ENCODE measurements at regions not wholly inside any gene's neighbourhood (a gene's known extent, or its start where the extent isn't known, plus 50 kb on each side); places are given as distances from the start of the nearest gene placed in this dataset.
"Not testable (repeated sequence)": the region's sequence is repeated elsewhere in the genome, so short reads cannot be mapped to it uniquely, and the experiment has no call there.

GRCh38 chr7:125806491-125806890 lies 876.9 kb upstream of the POT1 start:
- not testable (repeated sequence) for TF ChIP-seq CTCF, POLR2A (IDR thresholded peaks at IDR 0.05)
